ENCODE measurements at regions not wholly inside any gene's neighbourhood (a gene's known extent, or its start where the extent isn't known, plus 50 kb on each side); places are given as distances from the start of the nearest gene placed in this dataset.

DNA sequence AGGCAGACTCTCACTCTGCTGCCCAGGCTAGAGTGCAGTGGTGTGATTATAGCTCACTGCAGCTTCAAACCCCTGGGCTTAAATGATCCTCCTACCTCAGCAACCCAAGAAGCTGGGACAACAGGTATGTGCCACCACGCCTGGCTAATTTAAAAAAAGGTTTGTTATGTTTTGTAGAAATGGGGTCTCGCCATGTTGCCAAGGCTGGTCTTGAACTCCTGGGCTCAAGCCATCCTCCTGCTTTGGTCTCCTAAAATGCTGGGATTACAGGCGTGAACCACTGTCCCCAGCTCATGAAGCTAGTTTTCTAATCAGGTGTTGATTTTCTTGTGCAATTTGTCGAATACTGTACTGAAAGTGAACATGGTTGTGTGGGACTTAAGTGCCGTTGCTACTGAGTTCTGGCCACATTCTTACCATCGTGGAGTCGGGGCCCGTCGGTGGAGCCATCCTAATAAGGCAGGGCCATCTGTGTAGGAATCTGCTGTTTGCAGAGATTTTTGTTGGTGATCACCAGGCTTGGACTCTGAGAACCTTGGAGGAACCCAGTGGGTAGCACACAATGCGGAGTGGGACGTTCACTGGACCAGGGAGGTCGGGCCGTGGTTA is 193.2 kb downstream of the GOLGA6L6 start:
- DNase-seq (ENCODE audit: low read depth in 1 of 2, low spot score in 2 of 2), result no peak
- H3K4ac ChIP-seq (replicated peaks; ENCODE audit: insufficient read length, low read depth, low read length), result no peak overlapping the region
- no peak overlapping the region for H4K91ac ChIP-seq (replicated peaks; ENCODE audit: insufficient read length, low read length)
- H2BK120ac ChIP-seq (replicated peaks; ENCODE audit: low read depth, low read length), result no peak overlapping the region
- no peak overlapping the region for H2AK5ac ChIP-seq (ENCODE audit: low read depth, low read length)
- H3K27ac ChIP-seq (ENCODE audit: low read depth, low read length), result no peak overlapping the region
- 84% methylated on average over 13 of the region's 13 CpGs; no CpG with 5 or more reads in 1 of the 2 experiments for WGBS, 2 experiments (ENCODE audit: extremely low coverage in 1 of 2, insufficient coverage in 1 of 2, insufficient read length in 1 of 2, insufficient replicate concordance in 2 of 2, low coverage in 1 of 2, low lambda C conversion rate in 2 of 2, missing lambda C conversion rate in 1 of 2)
- no peak overlapping the region for H3K4me3 ChIP-seq (ENCODE audit: extremely low read depth in 1 of 4, insufficient read depth in 2 of 4, low read depth in 3 of 4, low read length in 4 of 4)
- no peak overlapping the region for H3K18ac ChIP-seq (ENCODE audit: extremely low read depth, low read length)
- H3K9me3 ChIP-seq (ENCODE audit: insufficient read depth in 2 of 2, low read depth in 1 of 2, low read length in 1 of 2), result peaks cover 52 to 98% of the 10 kb centered on the region in 2 experiments
- no peaks in the 10 kb centered on the region for H3K79me1 ChIP-seq (ENCODE audit: low read depth, low read length)
- no peak overlapping the region for H3K4me2 ChIP-seq (ENCODE audit: insufficient read depth in 1 of 2, low read depth in 2 of 2, low read length in 2 of 2)
- no peak overlapping the region for H2AFZ ChIP-seq (ENCODE audit: low read length)
- no peaks in the 10 kb centered on the region for H3K27me3 ChIP-seq (replicated peaks in 1 of 4; ENCODE audit: control insufficient read depth in 3 of 4, extremely low read depth in 1 of 4, insufficient read depth in 3 of 4, low read length in 3 of 4)
- no peak overlapping the region for H2BK12ac ChIP-seq (ENCODE audit: low read depth, low read length)
- ChIA-PET CTCF (ENCODE audit: partially characterized antibody) (no interaction called here), POLR2A (ENCODE audit: partially characterized antibody) (no interaction called here)
- no peak overlapping the region for H3K56ac ChIP-seq (replicated peaks; ENCODE audit: insufficient read length, low read depth, low read length)
- no peak overlapping the region for H4K8ac ChIP-seq (ENCODE audit: extremely low read depth, insufficient read depth, low read length)
- no peak overlapping the region for H3K9ac ChIP-seq (replicated peaks in 1 of 4; ENCODE audit: extremely low read depth in 1 of 4, low read depth in 3 of 4, low read length in 3 of 4)
- no peak for TF ChIP-seq TAF7 (optimal IDR thresholded peaks at IDR 0.05; ENCODE audit: borderline replicate concordance, low read depth, low read length)
- no peak for TF ChIP-seq GTF2F1 (IDR thresholded peaks at IDR 0.05; ENCODE audit: borderline replicate concordance, low read depth, low read length)
- TF ChIP-seq, protein P1, sequence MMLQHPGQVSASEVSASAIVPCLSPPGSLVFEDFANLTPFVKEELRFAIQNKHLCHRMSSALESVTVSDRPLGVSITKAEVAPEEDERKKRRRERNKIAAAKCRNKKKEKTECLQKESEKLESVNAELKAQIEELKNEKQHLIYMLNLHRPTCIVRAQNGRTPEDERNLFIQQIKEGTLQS (IDR thresholded peaks at IDR 0.05; ENCODE audit: insufficient read depth, low read depth, low read length), result no peak
- no peak for TF ChIP-seq FOSL1 (IDR thresholded peaks at IDR 0.05; ENCODE audit: insufficient read depth, low read depth, low read length)
- no peak for TF ChIP-seq PHF8 (conservative IDR thresholded peaks at IDR 0.05; ENCODE audit: low read depth, low read length)
- TF ChIP-seq POLR2AphosphoS5 (IDR thresholded peaks at IDR 0.05; ENCODE audit: low read depth, low read length), result no peak
- no peak for TF ChIP-seq CREB1 (IDR thresholded peaks at IDR 0.05)
- no peak for TF ChIP-seq HDAC2 (IDR thresholded peaks at IDR 0.05; ENCODE audit: borderline replicate concordance in 1 of 2, low read depth in 2 of 2, low read length in 2 of 2)
- TF ChIP-seq SP1 (IDR thresholded peaks at IDR 0.05; ENCODE audit: low read depth, low read length), result no peak
- TF ChIP-seq CBX8 (IDR thresholded peaks at IDR 0.05; ENCODE audit: borderline replicate concordance, low read depth, low read length), result no peak
- no peak overlapping the region for H2BK20ac ChIP-seq (ENCODE audit: low read length)
- H3K23ac ChIP-seq (ENCODE audit: insufficient read length), result no peak overlapping the region
- H3K4me1 ChIP-seq (replicated peaks in 1 of 4; ENCODE audit: control insufficient read depth in 3 of 4, insufficient read depth in 4 of 4, low read length in 3 of 4), result no peaks in the 10 kb centered on the region
- H3K23me2 ChIP-seq (ENCODE audit: low read depth, low read length), result no peaks in the 10 kb centered on the region
- no peak overlapping the region for H3K14ac ChIP-seq (ENCODE audit: insufficient read length)
- no peak overlapping the region for H2BK15ac ChIP-seq (ENCODE audit: low read length)
- no peak for FAIRE-seq
- no peak overlapping the region for H4K5ac ChIP-seq (ENCODE audit: insufficient read length, low read depth, low read length)
- no peaks in the 10 kb centered on the region for H3K36me3 ChIP-seq (ENCODE audit: control insufficient read depth in 2 of 4, insufficient read depth in 4 of 4, low read length in 3 of 4)
- no peak overlapping the region for H2BK5ac ChIP-seq (ENCODE audit: low read depth, low read length)
- no peaks in the 10 kb centered on the region for H3K79me2 ChIP-seq (ENCODE audit: control insufficient read depth in 1 of 2, insufficient read depth in 2 of 2, low read length in 2 of 2)
- H4K20me1 ChIP-seq (replicated peaks in 1 of 2; ENCODE audit: control insufficient read depth in 1 of 2, insufficient read depth in 2 of 2, low read length in 2 of 2), result no peaks in the 10 kb centered on the region
